ENCODE measurements at regions not wholly inside any gene's neighbourhood (a gene's known extent, or its start where the extent isn't known, plus 50 kb on each side); places are given as distances from the start of the nearest gene placed in this dataset.

GRCh38 chr2:47309952-47310800, 58.9 kb upstream of the EPCAM start:
- H4K20me1 ChIP-seq (ENCODE audit: insufficient read depth): no peaks in the 10 kb centered on the region
- no peak overlapping the region for H3K4me3 ChIP-seq (ENCODE audit: low read length)
- no peak overlapping the region for H2AFZ ChIP-seq (ENCODE audit: low read depth, low read length)
- H3K36me3 ChIP-seq (ENCODE audit: insufficient read depth, low read length): no peaks in the 10 kb centered on the region
- no peaks in the 10 kb centered on the region for H3F3A ChIP-seq (ENCODE audit: insufficient read depth, low read length, poor library complexity, severe bottlenecking)
- H3K9ac ChIP-seq (ENCODE audit: low read length): no peak overlapping the region
- H3K27me3 ChIP-seq (ENCODE audit: insufficient read depth, low read depth, low read length): no peaks in the 10 kb centered on the region
- no peak for TF ChIP-seq SMC3 (conservative IDR thresholded peaks at IDR 0.05; ENCODE audit: poor library complexity)
- TF ChIP-seq CTCF (IDR thresholded peaks at IDR 0.05; ENCODE audit: poor library complexity, severe bottlenecking): no peak
- no peak for TF ChIP-seq RAD21 (conservative IDR thresholded peaks at IDR 0.05)
- no peak for TF ChIP-seq MXI1 (conservative IDR thresholded peaks at IDR 0.05; ENCODE audit: poor library complexity, severe bottlenecking)
- TF ChIP-seq POLR2AphosphoS5 (IDR thresholded peaks at IDR 0.05): no peak
- TF ChIP-seq EP300 (conservative IDR thresholded peaks at IDR 0.05; ENCODE audit: poor library complexity, severe bottlenecking): no peak
- no peak for TF ChIP-seq REST (IDR thresholded peaks at IDR 0.05; ENCODE audit: borderline replicate concordance)
- TF ChIP-seq EZH2 (IDR thresholded peaks at IDR 0.05; ENCODE audit: borderline replicate concordance, insufficient read depth, low read length, poor library complexity, severe bottlenecking): no peak
- TF ChIP-seq TAF1 (IDR thresholded peaks at IDR 0.05; ENCODE audit: low read depth): no peak
- H3K9me2 ChIP-seq (ENCODE audit: insufficient read depth, low read length): no peaks in the 10 kb centered on the region
- no peak overlapping the region for H3K27ac ChIP-seq (ENCODE audit: low read length)
- H3K9me3 ChIP-seq (ENCODE audit: low read length): no peaks in the 10 kb centered on the region
- no peak overlapping the region for H3K4me2 ChIP-seq (ENCODE audit: low read length)
- no peaks in the 10 kb centered on the region for H3K79me2 ChIP-seq (replicated peaks; ENCODE audit: insufficient read depth, low read length)

GRCh38 chr2:47309472-47309951, 59.6 kb upstream of the EPCAM start:
- H3K9ac ChIP-seq (ENCODE audit: low read length): no peak overlapping the region
- H3K4me3 ChIP-seq (ENCODE audit: low read length): no peak overlapping the region
- H3K27me3 ChIP-seq (ENCODE audit: insufficient read depth, low read depth, low read length): no peaks in the 10 kb centered on the region
- no peak overlapping the region for H3K4me2 ChIP-seq (ENCODE audit: low read length)
- no peaks in the 10 kb centered on the region for H4K20me1 ChIP-seq (ENCODE audit: insufficient read depth)
- H3F3A ChIP-seq (ENCODE audit: insufficient read depth, low read length, poor library complexity, severe bottlenecking): no peaks in the 10 kb centered on the region
- H3K9me2 ChIP-seq (ENCODE audit: insufficient read depth, low read length): no peaks in the 10 kb centered on the region
- H3K9me3 ChIP-seq (ENCODE audit: low read length): no peaks in the 10 kb centered on the region
- H3K79me2 ChIP-seq (replicated peaks; ENCODE audit: insufficient read depth, low read length): no peaks in the 10 kb centered on the region
- TF ChIP-seq SMC3 (conservative IDR thresholded peaks at IDR 0.05; ENCODE audit: poor library complexity): no peak
- TF ChIP-seq MXI1 (conservative IDR thresholded peaks at IDR 0.05; ENCODE audit: poor library complexity, severe bottlenecking): no peak
- TF ChIP-seq REST (IDR thresholded peaks at IDR 0.05; ENCODE audit: borderline replicate concordance): no peak
- no peak for TF ChIP-seq CTCF (IDR thresholded peaks at IDR 0.05; ENCODE audit: poor library complexity, severe bottlenecking)
- no peaks in the 10 kb centered on the region for H3K36me3 ChIP-seq (ENCODE audit: insufficient read depth, low read length)
- H3K27ac ChIP-seq (ENCODE audit: low read length): no peak overlapping the region
- no peak overlapping the region for H2AFZ ChIP-seq (ENCODE audit: low read depth, low read length)

Data from neural cell (in vitro differentiated cells).